Left lung (tissue), 4 donors: ENCODE measurements at regions not wholly inside any gene's neighbourhood (a gene's known extent, or its start where the extent isn't known, plus 50 kb on each side); places are given as distances from the start of the nearest gene placed in this dataset.

ENCODE experiments used
- ATAC-seq: fragments of 200-7000 bp; cut with Tn5 transposase; one replicate; pipeline ENCODE4 v1.9.1; 2020; ENCODE audit warnings: moderate library complexity
- DNase-seq, 4 donors: peaks; one replicate each; pipeline ENCODE4 v3.0.0-alpha.2; 2013 to 2020
- H3K27ac ChIP-seq, 2 donors: fragments of 200-600 bp; sonication (generic) in 1 of 2; one replicate each; pipeline versions ENCODE4 v1.5.0 to v1.8.0; 2020 to 2021
- H3K27me3 ChIP-seq, 2 donors: fragments of 200-600 bp; sonication (generic) in 1 of 2; one replicate each; pipeline versions ENCODE4 v1.5.0 to v1.8.0; 2020 to 2021
- H3K36me3 ChIP-seq, 2 donors: fragments of 200-600 bp; sonication (generic) in 1 of 2; one replicate each; pipeline versions ENCODE4 v1.5.0 to v1.8.0; 2020 to 2021
- H3K4me1 ChIP-seq, 2 donors: fragments of 200-600 bp; one replicate each; pipeline ENCODE4 v1.8.0; 2021
- H3K4me3 ChIP-seq, 2 donors: fragments of 200-600 bp; sonication (generic) in 1 of 2; one replicate each; pipeline versions ENCODE4 v1.5.0 to v1.8.0; 2020 to 2021; ENCODE audit warnings: mild to moderate bottlenecking in 1 of 2
- H3K9me3 ChIP-seq, 2 donors: fragments of 200-600 bp; sonication (generic) in 1 of 2; one replicate each; pipeline versions ENCODE4 v1.5.0 to v1.8.0; 2020 to 2021
- CTCF ChIP-seq, 2 donors: fragments of 200-600 bp; sonication (generic) in 1 of 2; IDR thresholded peaks; one replicate each; pipeline versions ENCODE4 v1.5.0 to v1.8.0; 2021; ENCODE audit warnings: antibody characterized with exemption in 2 of 2
- intact Hi-C, 2 donors: fragments of 100-400 bp; cut with DNase I; formaldehyde crosslinking; loops; one replicate each; pipeline versions ENCODE4 v1.11.2 to v1.14.2; 2022
- donor health status: DM: no; HTN: yes; CAD: no.
- donor health status: DM: no; HTN: no; CAD: no.

- Histone ChIP-seq H3K4me1 (no peaks in the 10 kb centered on the region), H3K27ac (no peak overlapping the region), H3K9me3 (no peaks in the 10 kb centered on the region), H3K36me3 (no peaks in the 10 kb centered on the region), H3K4me3 (no peak overlapping the region), H3K27me3 (peaks cover 0 to 12% of the 10 kb centered on the region in 2 donors)
- ATAC-seq (no peak), DNase-seq (no peak)
- TF ChIP-seq CTCF (IDR thresholded peaks at IDR 0.05): no peak
- intact Hi-C loops: no loop called here
Measured at GRCh38 chr16:8519179-8519578, 71.1 kb downstream of the TMEM114 start.

- H3K27ac ChIP-seq: no peak overlapping the region
- no peaks in the 10 kb centered on the region for H3K36me3 ChIP-seq
- H3K27me3 ChIP-seq: peaks cover 0 to 5% of the 10 kb centered on the region in 2 donors
- DNase-seq (no peak), ATAC-seq (no peak)
- H3K9me3 ChIP-seq: no peaks in the 10 kb centered on the region
- no peak overlapping the region for H3K4me3 ChIP-seq
- intact Hi-C loops: no loop called here
- no peak for TF ChIP-seq CTCF (IDR thresholded peaks at IDR 0.05)
- no peaks in the 10 kb centered on the region for H3K4me1 ChIP-seq
Measured at GRCh38 chr16:8517280-8517679, 73.0 kb downstream of the TMEM114 start.

GRCh38 chr16:8516471-8516870 is 73.8 kb downstream of the TMEM114 start:
- Histone ChIP-seq H3K27me3 (no peaks in the 10 kb centered on the region), H3K36me3 (no peaks in the 10 kb centered on the region), H3K4me3 (no peak overlapping the region), H3K27ac (no peak overlapping the region), H3K4me1 (no peaks in the 10 kb centered on the region), H3K9me3 (no peaks in the 10 kb centered on the region)
- DNase-seq (no peak), ATAC-seq (no peak)
- no peak for TF ChIP-seq CTCF (IDR thresholded peaks at IDR 0.05)
- intact Hi-C loops: no loop called here

- TF ChIP-seq CTCF (IDR thresholded peaks at IDR 0.05): no peak
- no peak for ATAC-seq
Measured at GRCh38 chr16:8512941-8513624, 77.2 kb downstream of the TMEM114 start.

GRCh38 chr16:8511464-8511863 is 78.8 kb downstream of the TMEM114 start:
- Histone ChIP-seq H3K36me3 (no peaks in the 10 kb centered on the region), H3K4me1 (no peaks in the 10 kb centered on the region), H3K9me3 (no peaks in the 10 kb centered on the region), H3K4me3 (no peak overlapping the region), H3K27ac (no peak overlapping the region), H3K27me3 (no peaks in the 10 kb centered on the region)
- TF ChIP-seq CTCF (IDR thresholded peaks at IDR 0.05): no peak
- DNase-seq (no peak), ATAC-seq (no peak)
- intact Hi-C loops: no loop called here

More at GRCh38 chr16:8512941-8513624, 77.2 kb downstream of the TMEM114 start:
- Histone ChIP-seq H3K36me3 (no peaks in the 10 kb centered on the region), H3K27ac (no peak overlapping the region), H3K27me3 (no peaks in the 10 kb centered on the region), H3K4me3 (no peak overlapping the region), H3K9me3 (no peaks in the 10 kb centered on the region), H3K4me1 (no peaks in the 10 kb centered on the region)
- DNase-seq: no peak
- intact Hi-C loops: no loop called here
